Karpas-422 (cell line): ENCODE measurements at regions not wholly inside any gene's neighbourhood (a gene's known extent, or its start where the extent isn't known, plus 50 kb on each side); places are given as distances from the start of the nearest gene placed in this dataset.

Experiments used
- DNase-seq: peaks from one replicate; pipeline ENCODE4 v3.0.0-alpha.2; 2015
- H2AFZ ChIP-seq: fragments of 200-600 bp; sonication (generic); 2 replicates; pipeline ENCODE4 v1.6.1; 2014; ENCODE audit warnings: antibody characterized with exemption, low read length, mixed read lengths
- H3K27ac ChIP-seq: fragments of 200-600 bp; sonication (generic); 2 replicates; pipeline ENCODE4 v1.5.1; 2014; ENCODE audit warnings: mild to moderate bottlenecking, low read length, moderate library complexity
- H3K27me3 ChIP-seq: fragments of 200-600 bp; sonication (generic); 2 replicates; pipeline ENCODE4 v1.6.1; 2014; ENCODE audit warnings: low read length, mixed read lengths
- H3K36me3 ChIP-seq: fragments of 200-600 bp; sonication (generic); 2 replicates; pipeline ENCODE4 v1.6.1; 2014; ENCODE audit warnings: low read length, mixed read lengths; ENCODE audit not compliant: insufficient read depth
- H3K4me1 ChIP-seq: fragments of 200-600 bp; sonication (generic); 2 replicates; pipeline ENCODE4 v1.6.1; 2014; ENCODE audit warnings: mild to moderate bottlenecking, low read length, mixed read lengths
- H3K4me2 ChIP-seq: fragments of 200-600 bp; sonication (generic); 2 replicates; pipeline ENCODE4 v1.6.1; 2014; ENCODE audit warnings: low read length, low read depth, mild to moderate bottlenecking; ENCODE audit not compliant: poor library complexity, severe bottlenecking
- H3K4me3 ChIP-seq: fragments of 200-600 bp; sonication (generic); 2 replicates; pipeline ENCODE4 v1.5.1; 2014; ENCODE audit warnings: mild to moderate bottlenecking, antibody characterized with exemption, low read length, mixed read lengths
- H3K79me2 ChIP-seq: fragments of 200-600 bp; sonication (generic); 2 replicates; pipeline ENCODE4 v1.6.1; 2014; ENCODE audit warnings: mild to moderate bottlenecking, low read length, mixed read lengths
- H3K9ac ChIP-seq: fragments of 200-600 bp; sonication (generic); 2 replicates; pipeline ENCODE4 v1.6.0; 2014; ENCODE audit warnings: low read length
- H3K9me2 ChIP-seq: fragments of 200-600 bp; sonication (generic), shearing (Covaris generic); replicated peaks from 2 replicates; pipeline ENCODE4 v1.6.0; 2014; ENCODE audit warnings: mild to moderate bottlenecking, low read length, moderate library complexity; ENCODE audit not compliant: insufficient read depth
- H3K9me3 ChIP-seq: fragments of 300-700, 200-600 bp; sonication (generic); 2 replicates; pipeline ENCODE4 v1.6.1; 2014; ENCODE audit warnings: low read length, mixed read lengths
- H4K20me1 ChIP-seq: fragments of 200-600 bp; sonication (generic); 2 replicates; pipeline ENCODE4 v1.6.1; 2014; ENCODE audit warnings: mild to moderate bottlenecking, antibody characterized with exemption, low read length, low read depth; ENCODE audit not compliant: insufficient read depth

- Histone ChIP-seq H3K9me3 (peaks cover 26% of the 10 kb centered on the region), H3K27me3 (no peaks in the 10 kb centered on the region), H3K4me1 (no peaks in the 10 kb centered on the region), H3K27ac (no peak overlapping the region), H2AFZ (no peak overlapping the region), H4K20me1 (no peaks in the 10 kb centered on the region), H3K4me2 (no peak overlapping the region), H3K9ac (no peak overlapping the region), H3K79me2 (no peaks in the 10 kb centered on the region), H3K4me3 (no peak overlapping the region), H3K9me2 (no peaks in the 10 kb centered on the region), H3K36me3 (no peaks in the 10 kb centered on the region)
- no peak for DNase-seq
Measured at GRCh38 chr13:54845351-54845965, 1816.8 kb downstream of the OLFM4 start.

GRCh38 chr13:54852831-54853230, 1824.2 kb downstream of the OLFM4 start:
- Histone ChIP-seq H3K27ac (no peak overlapping the region), H3K4me2 (no peak overlapping the region), H4K20me1 (no peaks in the 10 kb centered on the region), H3K4me1 (no peaks in the 10 kb centered on the region), H3K9me3 (peaks cover 18% of the 10 kb centered on the region), H3K79me2 (no peaks in the 10 kb centered on the region), H2AFZ (no peak overlapping the region), H3K9ac (no peak overlapping the region), H3K4me3 (no peak overlapping the region), H3K27me3 (no peaks in the 10 kb centered on the region), H3K36me3 (no peaks in the 10 kb centered on the region), H3K9me2 (no peaks in the 10 kb centered on the region)
- DNase-seq: no peak

GRCh38 chr13:54859827-54860226, 1831.2 kb downstream of the OLFM4 start:
- H3K4me2 ChIP-seq: no peak overlapping the region
- no peaks in the 10 kb centered on the region for H4K20me1 ChIP-seq
- no peak overlapping the region for H3K9ac ChIP-seq
- no peaks in the 10 kb centered on the region for H3K4me1 ChIP-seq
- H3K27ac ChIP-seq: no peak overlapping the region
- H2AFZ ChIP-seq: no peak overlapping the region
- H3K9me2 ChIP-seq: no peaks in the 10 kb centered on the region
- no peaks in the 10 kb centered on the region for H3K79me2 ChIP-seq
- DNase-seq: no peak
- no peak overlapping the region for H3K4me3 ChIP-seq
- no peaks in the 10 kb centered on the region for H3K36me3 ChIP-seq
- peaks cover 36% of the 10 kb centered on the region for H3K9me3 ChIP-seq
- no peaks in the 10 kb centered on the region for H3K27me3 ChIP-seq

GRCh38 chr13:54875111-54875510, 1846.5 kb downstream of the OLFM4 start:
- no peak overlapping the region for H3K4me3 ChIP-seq
- no peaks in the 10 kb centered on the region for H3K79me2 ChIP-seq
- H4K20me1 ChIP-seq: no peaks in the 10 kb centered on the region
- H3K9me2 ChIP-seq: no peaks in the 10 kb centered on the region
- H2AFZ ChIP-seq: no peak overlapping the region
- H3K27me3 ChIP-seq: no peaks in the 10 kb centered on the region
- no peak for DNase-seq
- no peaks in the 10 kb centered on the region for H3K4me1 ChIP-seq
- no peak overlapping the region for H3K9ac ChIP-seq
- H3K9me3 ChIP-seq: peaks cover 29% of the 10 kb centered on the region
- H3K36me3 ChIP-seq: no peaks in the 10 kb centered on the region
- no peak overlapping the region for H3K4me2 ChIP-seq
- no peak overlapping the region for H3K27ac ChIP-seq

- no peak for DNase-seq
- H2AFZ ChIP-seq: no peak overlapping the region
- no peak overlapping the region for H3K27ac ChIP-seq
- H3K4me3 ChIP-seq: no peak overlapping the region
- no peaks in the 10 kb centered on the region for H3K9me2 ChIP-seq
- no peaks in the 10 kb centered on the region for H4K20me1 ChIP-seq
- H3K36me3 ChIP-seq: no peaks in the 10 kb centered on the region
- no peaks in the 10 kb centered on the region for H3K27me3 ChIP-seq
- no peaks in the 10 kb centered on the region for H3K79me2 ChIP-seq
- H3K4me2 ChIP-seq: no peak overlapping the region
- H3K4me1 ChIP-seq: no peaks in the 10 kb centered on the region
- H3K9ac ChIP-seq: no peak overlapping the region
- peaks cover 18% of the 10 kb centered on the region for H3K9me3 ChIP-seq
Measured at GRCh38 chr13:54879036-54879435, 1850.4 kb downstream of the OLFM4 start.

GRCh38 chr13:54884682-54885081, 1856.1 kb downstream of the OLFM4 start:
- no peak for DNase-seq
- Histone ChIP-seq H3K27ac (no peak overlapping the region), H3K4me3 (no peak overlapping the region), H4K20me1 (no peaks in the 10 kb centered on the region), H3K4me1 (no peaks in the 10 kb centered on the region), H3K79me2 (no peaks in the 10 kb centered on the region), H3K9me2 (no peaks in the 10 kb centered on the region), H3K9ac (no peak overlapping the region), H2AFZ (no peak overlapping the region), H3K4me2 (no peak overlapping the region), H3K27me3 (no peaks in the 10 kb centered on the region), H3K36me3 (no peaks in the 10 kb centered on the region), H3K9me3 (peaks cover 27% of the 10 kb centered on the region)

- Histone ChIP-seq H3K4me1 (no peaks in the 10 kb centered on the region), H4K20me1 (no peaks in the 10 kb centered on the region), H3K4me2 (no peak overlapping the region), H3K27me3 (no peaks in the 10 kb centered on the region), H3K9ac (no peak overlapping the region), H3K4me3 (no peak overlapping the region), H3K9me3 (peaks cover 15% of the 10 kb centered on the region; the same call in 1 of the 2 replicates), H3K27ac (no peak overlapping the region), H2AFZ (no peak overlapping the region), H3K36me3 (no peaks in the 10 kb centered on the region), H3K9me2 (no peaks in the 10 kb centered on the region), H3K79me2 (no peaks in the 10 kb centered on the region)
- no peak for DNase-seq
Measured at GRCh38 chr13:54890976-54891375, 1862.4 kb downstream of the OLFM4 start.

GRCh38 chr13:54901316-54901715, 1872.7 kb downstream of the OLFM4 start:
- Histone ChIP-seq H3K27ac (no peak overlapping the region), H2AFZ (no peak overlapping the region), H3K4me3 (no peak overlapping the region), H3K9me3 (peaks cover 49% of the 10 kb centered on the region), H3K9ac (no peak overlapping the region), H3K27me3 (no peaks in the 10 kb centered on the region), H3K4me2 (no peak overlapping the region), H3K9me2 (no peaks in the 10 kb centered on the region), H3K36me3 (no peaks in the 10 kb centered on the region; the same call in 1 of the 2 replicates), H4K20me1 (no peaks in the 10 kb centered on the region), H3K79me2 (no peaks in the 10 kb centered on the region), H3K4me1 (no peaks in the 10 kb centered on the region)
- DNase-seq: no peak
